SK-N-SH (cell line): ENCODE measurements at regions not wholly inside any gene's neighbourhood (a gene's known extent, or its start where the extent isn't known, plus 50 kb on each side); places are given as distances from the start of the nearest gene placed in this dataset.

Source experiments
- CHD2 ChIP-seq: fragments of 150-350 bp; IDR thresholded peaks from 2 replicates; pipeline ENCODE4 v1.6.1; 2018; ENCODE audit warnings: low read length; ENCODE audit not compliant: partially characterized antibody
- EP300 ChIP-seq, 2 experiments: IDR thresholded peaks; 2 replicates each; pipeline versions ENCODE4 v1.4.0 to v1.6.1; 2012; ENCODE audit warnings: borderline replicate concordance in 1 of 2, low read depth in 1 of 2, low read length in 1 of 2
- IRF3 ChIP-seq: fragments of 150-350 bp; IDR thresholded peaks from 2 replicates; pipeline ENCODE4 v1.6.1; 2016; ENCODE audit warnings: mild to moderate bottlenecking, low read depth, low read length
- NFIC ChIP-seq: IDR thresholded peaks from 2 replicates; pipeline ENCODE4 v1.4.0; 2012; ENCODE audit warnings: borderline replicate concordance
- RAD21 ChIP-seq: IDR thresholded peaks from 2 replicates; pipeline ENCODE4 v1.6.1; 2012; ENCODE audit warnings: mild to moderate bottlenecking, low read length
- REST ChIP-seq: IDR thresholded peaks from 2 replicates; pipeline ENCODE4 v1.6.1; 2012; ENCODE audit warnings: mild to moderate bottlenecking, low read depth, low read length, moderate library complexity
- TCF12 ChIP-seq: IDR thresholded peaks from 2 replicates; pipeline ENCODE4 v1.4.0; 2012
- YY1 ChIP-seq: IDR thresholded peaks from 2 replicates; pipeline ENCODE4 v1.4.0; 2012; ENCODE audit warnings: low read depth, mild to moderate bottlenecking
- TF ChIP-seq, protein P1 (sequence below): fragments of 200-600 bp; sonication (generic); IDR thresholded peaks from 2 replicates; pipeline ENCODE4 v1.6.1; 2017; ENCODE audit warnings: antibody characterized with exemption, mild to moderate bottlenecking, moderate library complexity
- TF ChIP-seq, protein P2 (sequence below): IDR thresholded peaks from 2 replicates; pipeline ENCODE4; 2012
- TF ChIP-seq, protein P3 (sequence below): IDR thresholded peaks from 2 replicates; pipeline ENCODE4 v1.4.0; 2012; ENCODE audit warnings: low read depth
- TF ChIP-seq, protein P4 (sequence below): IDR thresholded peaks from 2 replicates; pipeline ENCODE4 v1.4.0; 2012; ENCODE audit warnings: low read depth, borderline replicate concordance

DNA sequence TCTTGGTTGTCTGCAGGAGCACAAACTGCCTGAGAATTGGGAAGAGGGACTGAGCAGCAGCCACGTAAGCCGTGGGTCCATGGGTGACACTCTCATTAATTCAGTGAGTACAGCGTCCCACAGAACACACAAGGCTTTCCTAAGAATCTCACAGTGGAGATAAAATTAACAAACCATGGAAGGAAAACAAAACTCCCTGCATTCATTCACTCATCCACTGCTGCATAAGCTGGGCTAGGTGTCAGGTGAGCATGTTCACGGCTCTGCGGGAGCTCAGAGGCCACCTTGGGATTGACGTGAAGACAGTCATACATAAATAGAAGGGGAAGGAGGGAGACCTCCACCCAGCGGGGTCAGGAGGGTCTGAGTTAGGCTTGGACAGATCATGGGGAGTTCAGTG is 1442.7 kb downstream of the TBC1D22A start:
- TF ChIP-seq, protein P1, sequence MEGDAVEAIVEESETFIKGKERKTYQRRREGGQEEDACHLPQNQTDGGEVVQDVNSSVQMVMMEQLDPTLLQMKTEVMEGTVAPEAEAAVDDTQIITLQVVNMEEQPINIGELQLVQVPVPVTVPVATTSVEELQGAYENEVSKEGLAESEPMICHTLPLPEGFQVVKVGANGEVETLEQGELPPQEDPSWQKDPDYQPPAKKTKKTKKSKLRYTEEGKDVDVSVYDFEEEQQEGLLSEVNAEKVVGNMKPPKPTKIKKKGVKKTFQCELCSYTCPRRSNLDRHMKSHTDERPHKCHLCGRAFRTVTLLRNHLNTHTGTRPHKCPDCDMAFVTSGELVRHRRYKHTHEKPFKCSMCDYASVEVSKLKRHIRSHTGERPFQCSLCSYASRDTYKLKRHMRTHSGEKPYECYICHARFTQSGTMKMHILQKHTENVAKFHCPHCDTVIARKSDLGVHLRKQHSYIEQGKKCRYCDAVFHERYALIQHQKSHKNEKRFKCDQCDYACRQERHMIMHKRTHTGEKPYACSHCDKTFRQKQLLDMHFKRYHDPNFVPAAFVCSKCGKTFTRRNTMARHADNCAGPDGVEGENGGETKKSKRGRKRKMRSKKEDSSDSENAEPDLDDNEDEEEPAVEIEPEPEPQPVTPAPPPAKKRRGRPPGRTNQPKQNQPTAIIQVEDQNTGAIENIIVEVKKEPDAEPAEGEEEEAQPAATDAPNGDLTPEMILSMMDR, result no peak
- no peak for TF ChIP-seq YY1
- TF ChIP-seq IRF3, result no peak
- TF ChIP-seq, protein P2, sequence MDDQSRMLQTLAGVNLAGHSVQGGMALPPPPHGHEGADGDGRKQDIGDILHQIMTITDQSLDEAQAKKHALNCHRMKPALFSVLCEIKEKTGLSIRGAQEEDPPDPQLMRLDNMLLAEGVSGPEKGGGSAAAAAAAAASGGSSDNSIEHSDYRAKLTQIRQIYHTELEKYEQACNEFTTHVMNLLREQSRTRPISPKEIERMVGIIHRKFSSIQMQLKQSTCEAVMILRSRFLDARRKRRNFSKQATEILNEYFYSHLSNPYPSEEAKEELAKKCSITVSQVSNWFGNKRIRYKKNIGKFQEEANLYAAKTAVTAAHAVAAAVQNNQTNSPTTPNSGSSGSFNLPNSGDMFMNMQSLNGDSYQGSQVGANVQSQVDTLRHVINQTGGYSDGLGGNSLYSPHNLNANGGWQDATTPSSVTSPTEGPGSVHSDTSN, result no peak
- TF ChIP-seq, protein P3, sequence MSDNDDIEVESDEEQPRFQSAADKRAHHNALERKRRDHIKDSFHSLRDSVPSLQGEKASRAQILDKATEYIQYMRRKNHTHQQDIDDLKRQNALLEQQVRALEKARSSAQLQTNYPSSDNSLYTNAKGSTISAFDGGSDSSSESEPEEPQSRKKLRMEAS, result no peak
- TF ChIP-seq, protein P4, sequence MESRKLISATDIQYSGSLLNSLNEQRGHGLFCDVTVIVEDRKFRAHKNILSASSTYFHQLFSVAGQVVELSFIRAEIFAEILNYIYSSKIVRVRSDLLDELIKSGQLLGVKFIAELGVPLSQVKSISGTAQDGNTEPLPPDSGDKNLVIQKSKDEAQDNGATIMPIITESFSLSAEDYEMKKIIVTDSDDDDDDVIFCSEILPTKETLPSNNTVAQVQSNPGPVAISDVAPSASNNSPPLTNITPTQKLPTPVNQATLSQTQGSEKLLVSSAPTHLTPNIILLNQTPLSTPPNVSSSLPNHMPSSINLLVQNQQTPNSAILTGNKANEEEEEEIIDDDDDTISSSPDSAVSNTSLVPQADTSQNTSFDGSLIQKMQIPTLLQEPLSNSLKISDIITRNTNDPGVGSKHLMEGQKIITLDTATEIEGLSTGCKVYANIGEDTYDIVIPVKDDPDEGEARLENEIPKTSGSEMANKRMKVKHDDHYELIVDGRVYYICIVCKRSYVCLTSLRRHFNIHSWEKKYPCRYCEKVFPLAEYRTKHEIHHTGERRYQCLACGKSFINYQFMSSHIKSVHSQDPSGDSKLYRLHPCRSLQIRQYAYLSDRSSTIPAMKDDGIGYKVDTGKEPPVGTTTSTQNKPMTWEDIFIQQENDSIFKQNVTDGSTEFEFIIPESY, result no peak
- no peak for TF ChIP-seq CHD2
- TF ChIP-seq EP300 (IDR thresholded peaks at IDR 0.05; ENCODE audit: borderline replicate concordance in 1 of 2, low read depth in 1 of 2, low read length in 1 of 2), result no peak
- no peak for TF ChIP-seq REST
- TF ChIP-seq TCF12, result no peak
- TF ChIP-seq NFIC, result no peak
- TF ChIP-seq RAD21, result no peak
